GM19351 (cell line): ENCODE measurements at regions not wholly inside any gene's neighbourhood (a gene's known extent, or its start where the extent isn't known, plus 50 kb on each side); places are given as distances from the start of the nearest gene placed in this dataset.

ENCODE experiments used
- ATAC-seq: cut with Tn5 transposase; IDR thresholded peaks from one replicate; pipeline ENCODE4 v1.9.1; 2021; ENCODE audit warnings: mild to moderate bottlenecking, moderate library complexity; ENCODE audit not compliant: unreplicated experiment

GRCh38 chr12:127654383-127654985, 612.5 kb upstream of the TMEM132C start:
- no peak for ATAC-seq

DNA sequence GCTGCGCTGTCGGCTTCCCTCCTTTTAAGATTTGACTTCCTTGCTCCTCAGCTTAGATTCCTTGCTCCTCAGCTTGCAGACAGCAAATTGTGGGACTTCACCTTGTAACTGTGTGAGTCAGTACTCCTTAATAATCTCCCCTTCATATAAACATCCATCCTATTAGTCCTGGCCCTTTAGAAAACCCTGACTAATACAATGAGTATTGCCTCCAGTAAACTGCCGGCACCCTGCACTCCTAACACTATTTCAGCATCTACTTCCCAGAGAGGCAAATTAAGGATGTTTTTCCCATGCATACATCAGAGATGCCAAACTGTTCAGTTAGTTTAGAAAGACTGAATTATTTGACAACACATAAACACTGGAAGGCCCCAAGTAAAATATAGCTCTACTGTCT, 611.3 kb upstream of the TMEM132C start:
- no peak for ATAC-seq

DNA sequence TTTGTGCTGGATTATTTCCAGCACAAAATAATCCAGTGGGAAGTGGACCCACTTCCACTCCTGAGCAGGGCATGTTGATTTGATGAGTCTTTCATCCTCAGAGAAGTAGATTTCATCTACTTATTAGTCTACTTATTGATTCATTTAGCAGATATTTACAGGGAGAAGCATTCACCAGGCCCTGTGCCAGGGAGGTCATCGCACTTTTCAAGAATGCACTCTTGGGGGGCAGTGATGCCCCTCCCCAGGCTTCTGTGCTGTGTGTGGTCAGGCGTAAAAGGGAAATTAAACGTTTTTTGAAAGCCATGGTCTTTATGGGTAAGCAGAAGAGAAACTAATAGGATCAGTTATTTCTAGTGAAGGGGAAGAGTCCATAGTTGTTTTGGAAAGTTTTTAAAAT, 610.7 kb upstream of the TMEM132C start:
- no peak for ATAC-seq

GRCh38 chr12:127657036-127657435, 609.9 kb upstream of the TMEM132C start:
- no peak for ATAC-seq

- no peak for ATAC-seq
These were observed 606.0 kb upstream of the TMEM132C start for GRCh38 chr12:127660961-127661360.

DNA sequence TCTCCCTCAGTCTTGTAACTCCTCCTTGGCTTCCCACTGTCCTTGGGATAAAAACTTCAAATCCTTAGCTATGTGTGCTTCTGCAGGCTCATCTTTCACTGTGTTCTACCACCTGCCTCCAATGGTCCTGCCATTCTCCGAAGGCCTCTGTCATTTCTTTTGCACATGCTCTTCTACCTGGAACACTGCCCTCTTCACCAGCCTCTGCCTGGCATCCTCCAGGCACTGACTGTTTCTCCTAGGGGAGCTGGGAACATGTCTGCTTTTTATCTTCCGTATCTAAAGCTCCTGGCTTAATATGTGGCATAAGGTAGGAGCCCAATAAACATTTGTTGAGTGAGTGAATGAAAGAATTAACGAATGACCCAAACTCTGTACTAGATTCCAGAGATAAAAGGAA, 603.3 kb upstream of the TMEM132C start:
- no peak for ATAC-seq

GRCh38 chr12:127664901-127665300, 602.1 kb upstream of the TMEM132C start:
- ATAC-seq: no peak

DNA sequence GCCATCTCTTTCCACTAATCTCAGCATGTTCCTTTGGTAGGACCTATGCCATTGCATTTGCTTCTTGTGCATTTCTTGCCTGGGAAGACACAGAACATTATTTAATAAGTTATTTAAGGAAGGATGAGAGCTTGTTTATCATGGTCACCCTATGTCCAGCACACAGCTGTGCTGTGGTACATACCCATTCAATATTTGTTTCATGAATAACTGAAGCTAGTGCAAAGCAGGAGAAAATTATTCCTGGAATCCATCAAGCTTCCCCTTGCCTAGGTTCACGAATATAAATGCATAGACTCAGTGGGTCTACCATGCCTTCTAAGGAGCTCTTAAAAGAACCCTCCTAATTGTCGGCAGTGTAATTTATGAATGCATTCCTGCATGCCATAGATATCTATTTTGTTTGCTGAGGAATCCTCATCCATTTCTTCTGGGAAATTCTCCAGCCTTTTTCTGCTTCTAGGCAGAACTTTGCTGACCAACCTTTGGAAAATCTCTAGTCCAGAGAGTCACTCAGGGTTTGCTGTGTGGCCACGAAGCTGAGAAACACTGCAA, 599.8 kb upstream of the TMEM132C start:
- no peak for ATAC-seq

- ATAC-seq: no peak
These were observed 596.7 kb upstream of the TMEM132C start for GRCh38 chr12:127670294-127670693.

- no peak for ATAC-seq
These were observed 596.2 kb upstream of the TMEM132C start for GRCh38 chr12:127670796-127671195.

- ATAC-seq: no peak
These were observed 591.0 kb upstream of the TMEM132C start for GRCh38 chr12:127675936-127676335.

- ATAC-seq: peak; percentile 57
These were observed 589.3 kb upstream of the TMEM132C start for GRCh38 chr12:127677537-127678131.

DNA sequence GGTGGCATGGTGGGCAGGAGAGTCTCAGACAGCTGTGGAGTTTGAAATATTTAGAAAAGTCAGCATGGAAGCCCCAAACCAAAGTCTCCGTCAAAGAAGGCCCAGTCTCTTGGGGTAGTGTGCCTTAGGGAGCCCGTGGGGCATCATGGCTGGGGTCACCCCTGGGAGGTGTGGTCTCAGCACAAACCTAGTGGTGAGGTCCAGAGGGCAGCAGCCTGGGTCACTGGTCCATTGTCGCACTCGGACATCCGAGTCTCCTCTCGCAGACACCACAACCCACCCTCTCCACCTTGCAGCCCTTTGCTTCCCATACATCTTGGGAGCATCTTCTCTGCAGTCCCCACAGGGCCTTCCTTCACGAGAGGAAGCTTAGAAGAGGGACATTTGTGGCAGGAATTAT, 588.0 kb upstream of the TMEM132C start:
- no peak for ATAC-seq

DNA sequence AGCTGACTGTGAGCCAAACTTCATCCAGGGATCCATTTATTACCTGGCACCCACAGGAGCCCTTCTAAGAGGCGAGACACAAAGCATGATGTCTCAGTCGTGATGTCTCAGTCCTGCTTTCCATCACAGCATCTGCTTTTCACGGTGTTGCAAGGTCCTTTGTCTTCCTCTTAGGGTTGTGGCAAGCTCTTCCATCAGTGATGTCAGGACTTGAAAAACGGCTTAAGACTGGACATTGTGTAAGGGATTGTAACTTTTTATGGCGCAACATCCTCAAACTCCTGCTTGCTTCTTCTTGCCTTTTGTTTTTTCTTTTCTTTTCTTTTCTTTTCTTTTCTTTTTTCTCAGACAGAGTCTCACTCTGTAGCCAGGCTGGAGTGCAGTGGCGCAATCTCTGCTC, 586.5 kb upstream of the TMEM132C start:
- no peak for ATAC-seq

- no peak for ATAC-seq
These were observed 585.7 kb upstream of the TMEM132C start for GRCh38 chr12:127681151-127681754.

GRCh38 chr12:127685491-127685890, 581.5 kb upstream of the TMEM132C start:
- no peak for ATAC-seq

DNA sequence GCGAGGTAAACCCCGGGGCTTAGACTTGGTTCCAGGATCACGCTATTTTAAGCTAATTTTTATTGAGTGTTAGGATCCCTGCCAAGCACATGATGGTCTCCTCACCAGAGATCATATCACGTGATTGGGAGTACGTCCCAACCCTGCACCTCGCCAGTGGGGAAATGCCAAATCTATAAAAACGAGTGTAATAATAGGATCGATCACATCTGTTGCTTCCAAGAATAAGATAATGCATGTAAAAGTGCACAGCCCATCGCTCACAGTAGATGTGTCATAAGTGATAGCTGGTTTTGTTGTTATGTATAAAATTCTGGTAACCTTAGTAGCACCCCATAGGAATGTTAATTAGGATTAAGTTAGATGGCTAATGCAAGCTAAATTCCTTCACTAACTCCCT, 581.0 kb upstream of the TMEM132C start:
- ATAC-seq: no peak

GRCh38 chr12:127687181-127687580, 579.8 kb upstream of the TMEM132C start:
- ATAC-seq: no peak

DNA sequence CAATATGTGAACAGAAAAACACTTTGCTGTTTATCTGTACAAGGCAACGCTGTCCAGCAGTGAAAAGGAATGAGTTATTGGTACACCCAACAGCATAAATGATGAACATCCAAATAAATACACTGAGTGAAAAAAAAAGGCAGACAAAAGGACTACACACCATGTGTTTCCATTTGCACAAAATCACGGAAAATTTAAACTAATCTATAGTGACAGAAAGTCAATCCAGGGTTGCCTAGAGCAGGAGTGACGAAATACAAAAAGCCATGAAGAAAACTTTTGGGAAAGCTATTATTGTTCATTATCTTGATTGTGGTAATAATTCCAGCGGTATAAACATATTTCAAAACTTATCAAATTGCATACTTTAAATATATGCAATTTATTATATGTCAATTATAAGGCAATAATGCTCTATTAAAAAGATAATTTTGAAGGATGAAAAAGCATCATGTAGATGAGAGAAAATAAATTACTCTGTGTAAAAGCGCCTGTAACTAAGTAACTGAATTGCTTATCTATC, 578.0 kb upstream of the TMEM132C start:
- no peak for ATAC-seq

DNA sequence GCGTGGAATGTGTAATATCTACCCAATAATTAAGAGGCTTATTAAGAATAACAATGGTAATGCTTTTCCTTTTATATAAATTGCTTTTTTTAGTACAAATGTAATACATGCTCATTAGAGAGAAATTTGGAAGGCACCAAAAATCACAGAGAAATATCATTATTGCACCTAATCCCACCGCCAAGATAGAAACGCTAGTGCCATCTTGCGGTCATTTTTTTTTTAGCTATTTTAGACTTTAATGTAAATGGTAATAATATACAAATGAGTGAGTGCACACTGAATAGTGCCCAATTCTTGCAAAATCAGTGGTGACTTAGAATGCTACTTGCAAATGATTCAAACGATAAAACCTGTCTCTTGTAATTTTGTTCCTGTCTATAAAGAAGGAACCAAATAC, 576.8 kb upstream of the TMEM132C start:
- ATAC-seq: no peak

- ATAC-seq: no peak
These were observed 570.0 kb upstream of the TMEM132C start for GRCh38 chr12:127696963-127697362.

DNA sequence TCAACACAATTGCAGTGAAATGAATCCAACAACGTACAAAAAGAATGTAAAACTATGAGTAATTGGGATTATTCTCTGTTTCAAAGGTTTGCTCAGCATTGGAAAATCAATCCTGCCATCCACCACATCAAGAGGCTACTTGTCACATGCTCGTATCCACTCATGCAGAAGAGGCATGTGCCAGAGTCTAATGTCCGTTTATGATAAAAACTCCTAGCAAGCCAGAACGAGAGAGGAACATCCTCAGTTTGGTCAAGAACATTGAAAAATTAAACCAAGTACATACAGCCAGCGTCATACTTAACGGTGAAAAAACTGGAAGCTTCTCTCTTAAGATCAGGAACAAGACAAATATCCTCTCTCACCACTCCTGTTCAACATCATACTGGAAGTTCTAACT, 563.9 kb upstream of the TMEM132C start:
- ATAC-seq: no peak
